ENCODE measurements at regions not wholly inside any gene's neighbourhood (a gene's known extent, or its start where the extent isn't known, plus 50 kb on each side); places are given as distances from the start of the nearest gene placed in this dataset.

GRCh38 chr18:45169610-45170009 is 445.7 kb upstream of the SLC14A2 start:
- DNase-seq, result no peak

GRCh38 chr18:45171679-45172191 is 443.5 kb upstream of the SLC14A2 start:
- DNase-seq, result no peak

GRCh38 chr18:45173327-45173726 is 441.9 kb upstream of the SLC14A2 start:
- DNase-seq, result no peak

GRCh38 chr18:45173799-45174519 is 441.3 kb upstream of the SLC14A2 start:
- DNase-seq, result no peak

- DNase-seq, result no peak
These were observed 440.6 kb upstream of the SLC14A2 start for GRCh38 chr18:45174629-45175136.

GRCh38 chr18:45175511-45175910 is 439.8 kb upstream of the SLC14A2 start:
- DNase-seq, result no peak

- no peak for DNase-seq
These were observed 428.4 kb upstream of the SLC14A2 start for GRCh38 chr18:45186832-45187231.

- no peak for DNase-seq
These were observed 423.5 kb upstream of the SLC14A2 start for GRCh38 chr18:45191795-45192194.

GRCh38 chr18:45197526-45197970 is 417.7 kb upstream of the SLC14A2 start:
- peak; percentile 33 for DNase-seq

GRCh38 chr18:45198526-45198925 is 416.8 kb upstream of the SLC14A2 start:
- no peak for DNase-seq

- no peak for DNase-seq
These were observed 414.2 kb upstream of the SLC14A2 start for GRCh38 chr18:45201029-45201428.

- no peak for DNase-seq
These were observed 413.8 kb upstream of the SLC14A2 start for GRCh38 chr18:45201489-45201888.

- DNase-seq, result no peak
These were observed 413.2 kb upstream of the SLC14A2 start for GRCh38 chr18:45202061-45202460.

- no peak for DNase-seq
These were observed 411.6 kb upstream of the SLC14A2 start for GRCh38 chr18:45203677-45204076.

- DNase-seq, result no peak
These were observed 407.9 kb upstream of the SLC14A2 start for GRCh38 chr18:45207328-45207727.

GRCh38 chr18:45208164-45208563 is 407.1 kb upstream of the SLC14A2 start:
- DNase-seq, result no peak

- DNase-seq, result peak; percentile 80
These were observed 402.9 kb upstream of the SLC14A2 start for GRCh38 chr18:45212181-45213039.

GRCh38 chr18:45213040-45213333 is 402.3 kb upstream of the SLC14A2 start:
- DNase-seq, result no peak

GRCh38 chr18:45218436-45218835 is 396.8 kb upstream of the SLC14A2 start:
- no peak for DNase-seq

GRCh38 chr18:45221363-45221762 is 393.9 kb upstream of the SLC14A2 start:
- DNase-seq, result no peak

- no peak for DNase-seq
These were observed 393.1 kb upstream of the SLC14A2 start for GRCh38 chr18:45222180-45222579.

GRCh38 chr18:45227001-45227742 is 388.1 kb upstream of the SLC14A2 start:
- no peak for DNase-seq

- no peak for DNase-seq
These were observed 386.4 kb upstream of the SLC14A2 start for GRCh38 chr18:45228796-45229388.

All from eye (tissue), 1 donor.